Hepatocyte (in vitro differentiated cells): ENCODE measurements at regions not wholly inside any gene's neighbourhood (a gene's known extent, or its start where the extent isn't known, plus 50 kb on each side); places are given as distances from the start of the nearest gene placed in this dataset.
A peak's percentile ranks its signal among the peaks of the same experiment; 100 is the strongest.

Experiments used
- DNase-seq: peaks from one replicate; pipeline ENCODE4 v3.0.0-alpha.2; 2016; ENCODE audit warnings: low spot score
- H2AFZ ChIP-seq: fragments of 200-600 bp; sonication (generic); 2 replicates; pipeline ENCODE4 v1.6.0; 2016; ENCODE audit warnings: antibody characterized with exemption, mild to moderate bottlenecking
- H3K27ac ChIP-seq: fragments of 200-600 bp; sonication (generic); 2 replicates; pipeline ENCODE4 v1.5.1; 2016; ENCODE audit warnings: mild to moderate bottlenecking
- H3K27me3 ChIP-seq: fragments of 200-600 bp; sonication (generic); 2 replicates; pipeline ENCODE4 v1.6.1; 2016
- H3K36me3 ChIP-seq: fragments of 200-600 bp; sonication (generic); replicated peaks from 2 replicates; pipeline ENCODE4 v1.5.1; 2016; ENCODE audit warnings: low read depth; ENCODE audit not compliant: insufficient read depth
- H3K4me1 ChIP-seq: fragments of 200-600 bp; sonication (generic); 2 replicates; pipeline ENCODE4 v1.5.1; 2016; ENCODE audit warnings: mild to moderate bottlenecking, moderate library complexity; ENCODE audit not compliant: insufficient read depth
- H3K4me2 ChIP-seq: fragments of 200-600 bp; sonication (generic); 2 replicates; pipeline ENCODE4 v1.6.0; 2016
- H3K4me3 ChIP-seq: fragments of 200-600 bp; sonication (generic); 2 replicates; pipeline ENCODE4 v1.5.1; 2016; ENCODE audit warnings: mild to moderate bottlenecking
- H3K79me2 ChIP-seq: fragments of 200-600 bp; sonication (generic); 2 replicates; pipeline ENCODE4 v1.6.0; 2017; ENCODE audit warnings: mild to moderate bottlenecking
- H3K9me2 ChIP-seq: fragments of 200-600 bp; sonication (generic); replicated peaks from 2 replicates; pipeline ENCODE4 v1.6.0; 2017; ENCODE audit warnings: mild to moderate bottlenecking; ENCODE audit not compliant: insufficient read depth
- H3K9me3 ChIP-seq: fragments of 200-600 bp; sonication (generic); 2 replicates; pipeline ENCODE4 v1.5.1; 2016; ENCODE audit warnings: low read depth, mild to moderate bottlenecking
- H4K20me1 ChIP-seq: fragments of 200-600 bp; sonication (generic); 2 replicates; pipeline ENCODE4 v1.6.0; 2016; ENCODE audit warnings: mild to moderate bottlenecking; ENCODE audit not compliant: insufficient read depth, poor library complexity, severe bottlenecking
- EZH2 ChIP-seq: fragments of 200-600 bp; sonication (generic); IDR thresholded peaks from 2 replicates; pipeline ENCODE4 v1.6.1; 2016; ENCODE audit warnings: antibody characterized with exemption, mild to moderate bottlenecking, borderline replicate concordance
- EZH2phosphoT487 ChIP-seq: fragments of 200-600 bp; sonication (generic); IDR thresholded peaks from one replicate; pipeline ENCODE4 v1.6.1; 2018; ENCODE audit warnings: antibody characterized with exemption, mild to moderate bottlenecking, low read depth, moderate library complexity; ENCODE audit not compliant: unreplicated experiment, severe bottlenecking
- WGBS: methylation state at CpG from one replicate; pipeline ENCODE4 v1.1.6; 2016; ENCODE audit warnings: low lambda C conversion rate; ENCODE audit errors: missing lambda C conversion rate; 5-methylcytosine and 5-hydroxymethylcytosine counted together
- TF ChIP-seq, protein P1 (sequence below): fragments of 200-600 bp; sonication (generic); IDR thresholded peaks from 2 replicates; pipeline ENCODE4 v1.5.1; 2016; ENCODE audit warnings: antibody characterized with exemption, mild to moderate bottlenecking; ENCODE audit not compliant: poor library complexity

DNA sequence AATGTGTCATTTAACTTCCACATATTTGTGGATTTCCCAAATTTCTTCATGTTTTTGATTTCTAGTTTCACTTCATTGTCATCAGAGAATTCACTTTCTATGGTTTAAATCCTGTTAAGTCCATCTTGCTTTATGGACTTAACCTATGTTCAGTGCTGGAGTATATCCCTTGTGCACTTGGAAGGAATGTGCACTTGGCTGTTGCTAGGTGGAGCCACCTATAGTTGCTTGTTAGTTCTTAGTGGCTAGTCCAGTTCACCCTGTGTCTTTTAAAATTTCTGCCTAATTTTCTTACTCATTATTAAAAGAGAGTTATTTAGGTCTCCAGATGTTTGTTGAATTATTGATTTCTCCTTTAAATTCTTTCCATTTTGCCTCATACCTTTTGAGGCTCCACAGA lies 1472.5 kb upstream of the CDH6 start:
- Histone ChIP-seq H3K9me3 (no peaks in the 10 kb centered on the region), H3K27me3 (no peaks in the 10 kb centered on the region), H3K9me2 (no peaks in the 10 kb centered on the region), H3K79me2 (no peaks in the 10 kb centered on the region), H3K27ac (no peak overlapping the region), H3K36me3 (no peaks in the 10 kb centered on the region), H2AFZ (no peak overlapping the region), H3K4me1 (no peaks in the 10 kb centered on the region), H3K4me3 (no peak overlapping the region), H4K20me1 (no peaks in the 10 kb centered on the region), H3K4me2 (no peak overlapping the region)
- TF ChIP-seq EZH2phosphoT487 (no peak), EZH2 (no peak)
- TF ChIP-seq, protein P1, sequence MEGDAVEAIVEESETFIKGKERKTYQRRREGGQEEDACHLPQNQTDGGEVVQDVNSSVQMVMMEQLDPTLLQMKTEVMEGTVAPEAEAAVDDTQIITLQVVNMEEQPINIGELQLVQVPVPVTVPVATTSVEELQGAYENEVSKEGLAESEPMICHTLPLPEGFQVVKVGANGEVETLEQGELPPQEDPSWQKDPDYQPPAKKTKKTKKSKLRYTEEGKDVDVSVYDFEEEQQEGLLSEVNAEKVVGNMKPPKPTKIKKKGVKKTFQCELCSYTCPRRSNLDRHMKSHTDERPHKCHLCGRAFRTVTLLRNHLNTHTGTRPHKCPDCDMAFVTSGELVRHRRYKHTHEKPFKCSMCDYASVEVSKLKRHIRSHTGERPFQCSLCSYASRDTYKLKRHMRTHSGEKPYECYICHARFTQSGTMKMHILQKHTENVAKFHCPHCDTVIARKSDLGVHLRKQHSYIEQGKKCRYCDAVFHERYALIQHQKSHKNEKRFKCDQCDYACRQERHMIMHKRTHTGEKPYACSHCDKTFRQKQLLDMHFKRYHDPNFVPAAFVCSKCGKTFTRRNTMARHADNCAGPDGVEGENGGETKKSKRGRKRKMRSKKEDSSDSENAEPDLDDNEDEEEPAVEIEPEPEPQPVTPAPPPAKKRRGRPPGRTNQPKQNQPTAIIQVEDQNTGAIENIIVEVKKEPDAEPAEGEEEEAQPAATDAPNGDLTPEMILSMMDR: peak; percentile 6
- no peak for DNase-seq

DNA sequence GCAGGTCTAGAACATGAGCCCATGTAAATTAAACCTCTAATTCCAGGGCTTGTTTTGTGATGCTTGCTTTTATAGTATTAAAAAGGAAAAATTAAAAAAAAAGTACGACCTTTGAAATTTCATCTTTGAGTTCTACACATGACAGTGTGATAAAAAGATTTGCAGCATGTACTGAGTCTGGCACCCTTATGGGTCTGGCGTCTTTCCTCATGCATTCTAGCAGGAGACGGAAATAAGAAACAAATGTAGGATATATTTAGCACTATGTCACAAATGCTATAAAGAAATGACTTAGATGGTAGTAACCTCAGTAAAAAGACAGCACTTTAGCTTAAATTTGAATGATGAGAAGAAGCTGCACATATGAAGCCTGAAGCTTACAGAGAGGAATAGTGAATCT lies 1474.3 kb upstream of the CDH6 start:
- Histone ChIP-seq H3K36me3 (no peaks in the 10 kb centered on the region), H3K79me2 (no peaks in the 10 kb centered on the region), H3K9me2 (no peaks in the 10 kb centered on the region), H4K20me1 (no peaks in the 10 kb centered on the region), H3K4me3 (no peak overlapping the region), H3K27me3 (no peaks in the 10 kb centered on the region), H3K4me2 (no peak overlapping the region), H3K27ac (no peak overlapping the region), H3K9me3 (no peaks in the 10 kb centered on the region), H3K4me1 (no peaks in the 10 kb centered on the region), H2AFZ (no peak overlapping the region)
- no peak for DNase-seq
- 80% methylated on average over 3 of the region's 3 CpGs for WGBS
- no peak for TF ChIP-seq EZH2
- TF ChIP-seq, protein P1: no peak
- no peak for TF ChIP-seq EZH2phosphoT487

DNA sequence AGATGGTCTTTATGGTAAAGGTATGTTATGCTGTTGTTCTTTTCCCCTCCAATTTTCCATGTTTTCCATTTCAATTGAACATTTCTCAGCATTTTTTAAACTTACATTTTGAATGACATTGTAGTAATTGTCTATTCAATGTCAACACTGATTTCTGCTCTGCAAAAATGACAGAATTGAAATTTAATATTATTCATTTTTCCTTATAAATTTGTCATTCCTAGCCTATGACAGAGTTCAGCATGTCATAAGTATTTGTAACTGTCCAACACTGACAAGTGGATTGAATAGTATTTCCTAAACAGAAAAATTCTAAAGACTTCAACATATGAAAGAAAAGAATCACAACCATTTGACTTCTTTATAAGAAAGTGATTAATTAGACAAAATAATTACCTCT lies 1478.3 kb upstream of the CDH6 start:
- H3K27ac ChIP-seq: no peak overlapping the region
- H3K79me2 ChIP-seq: no peaks in the 10 kb centered on the region
- H4K20me1 ChIP-seq: no peaks in the 10 kb centered on the region
- H3K36me3 ChIP-seq: no peaks in the 10 kb centered on the region
- H3K27me3 ChIP-seq: no peaks in the 10 kb centered on the region
- no peak for DNase-seq
- H3K4me2 ChIP-seq: no peak overlapping the region
- no peak overlapping the region for H2AFZ ChIP-seq
- TF ChIP-seq, protein P1: no peak
- TF ChIP-seq EZH2phosphoT487 (no peak), EZH2 (no peak)
- no peaks in the 10 kb centered on the region for H3K4me1 ChIP-seq
- H3K4me3 ChIP-seq: no peak overlapping the region
- H3K9me3 ChIP-seq: no peaks in the 10 kb centered on the region
- H3K9me2 ChIP-seq: no peaks in the 10 kb centered on the region

- 74% methylated on average over 1 of the region's 1 CpG for WGBS
- Histone ChIP-seq H3K4me1 (no peaks in the 10 kb centered on the region), H3K79me2 (no peaks in the 10 kb centered on the region)
These were observed 1490.6 kb upstream of the CDH6 start for GRCh38 chr5:29702875-29703274.

More at GRCh38 chr5:29702875-29703274, 1490.6 kb upstream of the CDH6 start:
- no peaks in the 10 kb centered on the region for H3K36me3 ChIP-seq
- DNase-seq: no peak
- no peak overlapping the region for H3K27ac ChIP-seq
- H2AFZ ChIP-seq: no peak overlapping the region
- H4K20me1 ChIP-seq: no peaks in the 10 kb centered on the region
- H3K4me3 ChIP-seq: no peak overlapping the region
- TF ChIP-seq EZH2 (no peak), EZH2phosphoT487 (no peak)
- TF ChIP-seq, protein P1: no peak
- H3K4me2 ChIP-seq: no peak overlapping the region
- no peaks in the 10 kb centered on the region for H3K9me3 ChIP-seq
- H3K27me3 ChIP-seq: no peaks in the 10 kb centered on the region
- H3K9me2 ChIP-seq: no peaks in the 10 kb centered on the region
